ENCODE measurements at regions not wholly inside any gene's neighbourhood (a gene's known extent, or its start where the extent isn't known, plus 50 kb on each side); places are given as distances from the start of the nearest gene placed in this dataset.

DNA sequence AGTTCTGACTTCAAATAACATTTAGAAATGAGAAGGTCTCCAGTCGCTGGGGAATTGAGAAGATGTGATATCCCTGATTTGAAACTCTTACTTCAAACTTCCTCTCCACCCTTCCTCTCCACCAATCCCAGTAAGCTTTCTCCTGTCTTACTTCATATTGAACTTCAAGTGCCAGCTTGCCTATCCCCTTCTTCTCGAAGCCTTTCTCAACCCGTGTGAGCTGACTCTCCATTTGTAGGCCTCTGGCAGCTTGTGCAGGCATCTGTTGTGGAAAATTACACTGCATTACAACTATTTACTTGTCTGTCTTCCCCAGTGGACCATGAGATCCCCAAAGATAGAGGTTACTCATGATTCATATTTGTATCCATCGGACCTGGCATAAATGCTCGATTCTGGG is 280.8 kb upstream of the CDH5 start:
- no peak for TF ChIP-seq POLR2A (IDR thresholded peaks at IDR 0.05)
- TF ChIP-seq, protein P1, sequence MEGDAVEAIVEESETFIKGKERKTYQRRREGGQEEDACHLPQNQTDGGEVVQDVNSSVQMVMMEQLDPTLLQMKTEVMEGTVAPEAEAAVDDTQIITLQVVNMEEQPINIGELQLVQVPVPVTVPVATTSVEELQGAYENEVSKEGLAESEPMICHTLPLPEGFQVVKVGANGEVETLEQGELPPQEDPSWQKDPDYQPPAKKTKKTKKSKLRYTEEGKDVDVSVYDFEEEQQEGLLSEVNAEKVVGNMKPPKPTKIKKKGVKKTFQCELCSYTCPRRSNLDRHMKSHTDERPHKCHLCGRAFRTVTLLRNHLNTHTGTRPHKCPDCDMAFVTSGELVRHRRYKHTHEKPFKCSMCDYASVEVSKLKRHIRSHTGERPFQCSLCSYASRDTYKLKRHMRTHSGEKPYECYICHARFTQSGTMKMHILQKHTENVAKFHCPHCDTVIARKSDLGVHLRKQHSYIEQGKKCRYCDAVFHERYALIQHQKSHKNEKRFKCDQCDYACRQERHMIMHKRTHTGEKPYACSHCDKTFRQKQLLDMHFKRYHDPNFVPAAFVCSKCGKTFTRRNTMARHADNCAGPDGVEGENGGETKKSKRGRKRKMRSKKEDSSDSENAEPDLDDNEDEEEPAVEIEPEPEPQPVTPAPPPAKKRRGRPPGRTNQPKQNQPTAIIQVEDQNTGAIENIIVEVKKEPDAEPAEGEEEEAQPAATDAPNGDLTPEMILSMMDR (IDR thresholded peaks at IDR 0.05): no peak
